ENCODE measurements at regions not wholly inside any gene's neighbourhood (a gene's known extent, or its start where the extent isn't known, plus 50 kb on each side); places are given as distances from the start of the nearest gene placed in this dataset.

GRCh38 chr12:91687052-91688017 lies 458.3 kb downstream of the BTG1 start:
- Histone ChIP-seq H3K27me3 (ENCODE audit: insufficient read depth, low read depth) (no peaks in the 10 kb centered on the region), H3K4me2 (no peak overlapping the region), H3K36me3 (ENCODE audit: insufficient read depth) (no peaks in the 10 kb centered on the region), H3K9ac (no peak overlapping the region), H3K79me2 (ENCODE audit: insufficient read depth, low read depth) (no peaks in the 10 kb centered on the region), H2AFZ (ENCODE audit: low read depth) (no peak overlapping the region), H4K20me1 (ENCODE audit: insufficient read depth) (no peaks in the 10 kb centered on the region), H3K4me1 (ENCODE audit: low read depth, poor library complexity, severe bottlenecking) (no peaks in the 10 kb centered on the region), H3K4me3 (IDR thresholded peaks at IDR 0.05; ENCODE audit: insufficient read depth, low read depth, low read length) (no peak overlapping the region), H3K27ac (no peak overlapping the region)
- TF ChIP-seq, protein P1, sequence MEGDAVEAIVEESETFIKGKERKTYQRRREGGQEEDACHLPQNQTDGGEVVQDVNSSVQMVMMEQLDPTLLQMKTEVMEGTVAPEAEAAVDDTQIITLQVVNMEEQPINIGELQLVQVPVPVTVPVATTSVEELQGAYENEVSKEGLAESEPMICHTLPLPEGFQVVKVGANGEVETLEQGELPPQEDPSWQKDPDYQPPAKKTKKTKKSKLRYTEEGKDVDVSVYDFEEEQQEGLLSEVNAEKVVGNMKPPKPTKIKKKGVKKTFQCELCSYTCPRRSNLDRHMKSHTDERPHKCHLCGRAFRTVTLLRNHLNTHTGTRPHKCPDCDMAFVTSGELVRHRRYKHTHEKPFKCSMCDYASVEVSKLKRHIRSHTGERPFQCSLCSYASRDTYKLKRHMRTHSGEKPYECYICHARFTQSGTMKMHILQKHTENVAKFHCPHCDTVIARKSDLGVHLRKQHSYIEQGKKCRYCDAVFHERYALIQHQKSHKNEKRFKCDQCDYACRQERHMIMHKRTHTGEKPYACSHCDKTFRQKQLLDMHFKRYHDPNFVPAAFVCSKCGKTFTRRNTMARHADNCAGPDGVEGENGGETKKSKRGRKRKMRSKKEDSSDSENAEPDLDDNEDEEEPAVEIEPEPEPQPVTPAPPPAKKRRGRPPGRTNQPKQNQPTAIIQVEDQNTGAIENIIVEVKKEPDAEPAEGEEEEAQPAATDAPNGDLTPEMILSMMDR (conservative IDR thresholded peaks at IDR 0.05; ENCODE audit: low read depth, low read length) = no peak

DNA sequence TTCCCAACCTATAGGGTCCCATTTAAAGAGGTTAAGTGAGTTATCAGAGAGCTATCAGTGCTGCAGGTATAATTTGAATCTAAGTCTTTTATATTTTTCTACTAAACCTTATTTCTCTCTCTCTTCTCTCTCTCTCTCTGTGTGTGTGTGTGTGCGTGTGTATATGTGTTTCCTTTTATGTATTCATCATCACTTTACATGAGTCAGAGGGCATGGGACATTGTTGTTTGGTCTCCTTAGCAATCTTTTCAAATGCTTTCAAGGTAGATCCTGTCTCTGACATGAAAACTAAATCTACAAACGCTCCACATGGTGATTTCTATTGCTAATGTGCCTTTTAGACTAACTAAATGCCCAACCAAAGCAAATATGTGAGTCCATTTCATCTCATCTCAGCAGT lies 459.7 kb downstream of the BTG1 start:
- H3K4me2 ChIP-seq = no peak overlapping the region
- H3K27ac ChIP-seq = no peak overlapping the region
- no peaks in the 10 kb centered on the region for H3K36me3 ChIP-seq (ENCODE audit: insufficient read depth)
- H3K4me1 ChIP-seq (ENCODE audit: low read depth, poor library complexity, severe bottlenecking) = no peaks in the 10 kb centered on the region
- H3K4me3 ChIP-seq (IDR thresholded peaks at IDR 0.05; ENCODE audit: insufficient read depth, low read depth, low read length) = no peak overlapping the region
- no peaks in the 10 kb centered on the region for H3K79me2 ChIP-seq (ENCODE audit: insufficient read depth, low read depth)
- no peak overlapping the region for H2AFZ ChIP-seq (ENCODE audit: low read depth)
- no peaks in the 10 kb centered on the region for H3K27me3 ChIP-seq (ENCODE audit: insufficient read depth, low read depth)
- H4K20me1 ChIP-seq (ENCODE audit: insufficient read depth) = no peaks in the 10 kb centered on the region
- TF ChIP-seq, protein P1 (conservative IDR thresholded peaks at IDR 0.05; ENCODE audit: low read depth, low read length) = no peak
- H3K9ac ChIP-seq = no peak overlapping the region

DNA sequence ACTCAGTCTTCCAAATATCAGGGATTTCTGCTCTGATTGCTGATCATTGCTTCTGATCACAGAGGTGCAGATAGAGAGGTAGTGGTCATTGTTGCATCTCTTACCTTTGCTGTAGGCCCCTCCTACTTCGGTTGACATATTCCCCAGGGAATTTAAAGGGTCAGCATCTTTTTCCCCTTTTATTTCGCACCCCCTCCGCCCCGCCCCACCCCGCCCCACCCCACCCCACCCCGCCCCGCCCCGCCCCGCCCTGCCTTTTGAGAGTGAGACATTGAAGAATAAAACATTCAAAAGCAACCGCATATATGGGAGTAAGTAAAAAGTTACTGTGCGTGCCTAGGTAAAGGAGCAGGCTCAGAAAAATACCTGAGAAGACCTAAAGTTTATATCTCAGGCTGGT lies 463.9 kb downstream of the BTG1 start:
- Histone ChIP-seq H3K27me3 (ENCODE audit: insufficient read depth, low read depth) (no peaks in the 10 kb centered on the region), H3K9ac (no peak overlapping the region), H3K4me1 (ENCODE audit: low read depth, poor library complexity, severe bottlenecking) (no peaks in the 10 kb centered on the region), H3K27ac (no peak overlapping the region), H3K4me3 (IDR thresholded peaks at IDR 0.05; ENCODE audit: insufficient read depth, low read depth, low read length) (no peak overlapping the region), H3K4me2 (no peak overlapping the region), H2AFZ (ENCODE audit: low read depth) (no peak overlapping the region), H3K79me2 (ENCODE audit: insufficient read depth, low read depth) (no peaks in the 10 kb centered on the region), H3K36me3 (ENCODE audit: insufficient read depth) (no peaks in the 10 kb centered on the region), H4K20me1 (ENCODE audit: insufficient read depth) (no peaks in the 10 kb centered on the region)
- TF ChIP-seq, protein P1 (conservative IDR thresholded peaks at IDR 0.05; ENCODE audit: low read depth, low read length) = no peak

GRCh38 chr12:91680864-91681263 lies 464.8 kb downstream of the BTG1 start:
- Histone ChIP-seq H3K9ac (no peak overlapping the region), H3K27ac (no peak overlapping the region), H2AFZ (ENCODE audit: low read depth) (no peak overlapping the region), H3K36me3 (ENCODE audit: insufficient read depth) (no peaks in the 10 kb centered on the region), H3K4me1 (ENCODE audit: low read depth, poor library complexity, severe bottlenecking) (no peaks in the 10 kb centered on the region), H3K79me2 (ENCODE audit: insufficient read depth, low read depth) (no peaks in the 10 kb centered on the region), H4K20me1 (ENCODE audit: insufficient read depth) (no peaks in the 10 kb centered on the region), H3K4me2 (no peak overlapping the region), H3K27me3 (ENCODE audit: insufficient read depth, low read depth) (no peaks in the 10 kb centered on the region), H3K4me3 (IDR thresholded peaks at IDR 0.05; ENCODE audit: insufficient read depth, low read depth, low read length) (no peak overlapping the region)
- TF ChIP-seq, protein P1 (conservative IDR thresholded peaks at IDR 0.05; ENCODE audit: low read depth, low read length) = no peak

Data from KMS-11 (cell line).